IMR-90 (cell line): ENCODE measurements at regions not wholly inside any gene's neighbourhood (a gene's known extent, or its start where the extent isn't known, plus 50 kb on each side); places are given as distances from the start of the nearest gene placed in this dataset.

ENCODE experiments used
- ATAC-seq: fragments of 200-7000 bp; cut with Tn5 transposase; 2 replicates; pipeline ENCODE4 v1.9.1; 2020; ENCODE audit warnings: low read depth, mild to moderate bottlenecking, moderate library complexity
- BruUV-seq: library from RNA; stranded (reverse); fragments of 400-500 nt; replicated peaks from 2 replicates; lab custom pipeline; 2021; lab: Mats Ljungman, UMichigan
- CTCF ChIA-PET: fragments of 300-600 bp; formaldehyde crosslinking; extraction: SDS; loops from one replicate; lab custom pipeline; 2021; ENCODE audit warnings: antibody characterized with exemption; lab: Yijun Ruan, JAX
- POLR2A ChIA-PET: fragments of 300-600 bp; sonication (Branson Sonifier 250); formaldehyde crosslinking; loops from one replicate; lab custom pipeline; 2022; ENCODE audit warnings: antibody characterized with exemption; ENCODE audit not compliant: unreplicated experiment; lab: Charles Lee
- DNase-seq: peaks from one replicate; pipeline ENCODE4 v3.0.0; 2013
- H2AFZ ChIP-seq: replicated peaks from 2 replicates; pipeline ENCODE3; 2013; ENCODE audit warnings: low read length, mild to moderate bottlenecking; ENCODE audit not compliant: poor library complexity
- H2AK5ac ChIP-seq: 2 replicates; pipeline ENCODE4 v1.6.1; 2013; ENCODE audit warnings: low read depth, low read length, inconsistent platforms
- H2AK9ac ChIP-seq: replicated peaks from 2 replicates; pipeline ENCODE3; 2013; ENCODE audit warnings: mild to moderate bottlenecking, low read depth, low read length, moderate library complexity; ENCODE audit not compliant: poor library complexity
- H2BK120ac ChIP-seq: 2 replicates; pipeline ENCODE4 v1.6.1; 2013; ENCODE audit warnings: low read depth, low read length, inconsistent platforms
- H2BK15ac ChIP-seq: 3 replicates; pipeline ENCODE4 v1.6.1; 2013; ENCODE audit warnings: low read depth, low read length, inconsistent platforms
- H2BK20ac ChIP-seq: 2 replicates; pipeline ENCODE4 v1.6.1; 2013; ENCODE audit warnings: low read depth, mild to moderate bottlenecking, inconsistent platforms, low read length, moderate library complexity
- H2BK5ac ChIP-seq: 2 replicates; pipeline ENCODE4 v1.6.1; 2013; ENCODE audit warnings: mild to moderate bottlenecking, low read depth, low read length, inconsistent platforms; ENCODE audit not compliant: poor library complexity, severe bottlenecking
- H3K14ac ChIP-seq: replicated peaks from 2 replicates; pipeline ENCODE4 v1.6.1; 2013; ENCODE audit warnings: low read depth, low read length, inconsistent platforms
- H3K18ac ChIP-seq: 2 replicates; pipeline ENCODE4 v1.6.1; 2013; ENCODE audit warnings: low read depth, low read length, control low read depth
- H3K23ac ChIP-seq: 2 replicates; pipeline ENCODE4 v1.6.1; 2013; ENCODE audit warnings: low read depth, low read length, inconsistent platforms
- H3K27ac ChIP-seq: 2 replicates; pipeline ENCODE4 v1.5.1; 2013; ENCODE audit warnings: mild to moderate bottlenecking, control low read depth, low read length; ENCODE audit not compliant: insufficient read depth
- H3K27me3 ChIP-seq: 2 replicates; pipeline ENCODE4 v1.6.1; 2013; ENCODE audit warnings: low read length; ENCODE audit not compliant: control insufficient read depth, insufficient read depth
- H3K36me3 ChIP-seq: 2 replicates; pipeline ENCODE4 v1.6.1; 2013; ENCODE audit warnings: low read length, mixed read lengths; ENCODE audit not compliant: control insufficient read depth, insufficient read depth
- H3K4ac ChIP-seq: 2 replicates; pipeline ENCODE4 v1.6.1; 2013; ENCODE audit warnings: low read depth, low read length, inconsistent platforms
- H3K4me1 ChIP-seq: 2 replicates; pipeline ENCODE4 v1.6.1; 2013; ENCODE audit warnings: low read length, mixed read lengths; ENCODE audit not compliant: control insufficient read depth, insufficient read depth
- H3K4me2 ChIP-seq: 2 replicates; pipeline ENCODE4 v1.6.1; 2013; ENCODE audit warnings: low read depth, mild to moderate bottlenecking, control low read depth, low read length, moderate library complexity
- H3K4me3 ChIP-seq: 2 replicates; pipeline ENCODE4 v1.5.1; 2013; ENCODE audit warnings: low read depth, mild to moderate bottlenecking, control low read depth, low read length, moderate library complexity; ENCODE audit not compliant: insufficient read depth
- H3K56ac ChIP-seq: 2 replicates; pipeline ENCODE4 v1.6.1; 2013; ENCODE audit warnings: low read length, inconsistent platforms; ENCODE audit not compliant: insufficient read depth; ENCODE audit errors: extremely low read depth
- H3K79me1 ChIP-seq, 2 experiments: 2 replicates each; pipeline ENCODE4 v1.6.1; 2013; ENCODE audit warnings: low read length in 2 of 2, inconsistent platforms in 1 of 2, low read depth in 1 of 2
- H3K9ac ChIP-seq: 2 replicates; pipeline ENCODE4 v1.6.1; 2013; ENCODE audit warnings: low read depth, low read length, control low read depth
- H3K9me1 ChIP-seq: 2 replicates; pipeline ENCODE4 v1.6.1; 2013; ENCODE audit warnings: low read length, inconsistent platforms; ENCODE audit not compliant: insufficient read depth
- H3K9me3 ChIP-seq: 2 replicates; pipeline ENCODE4 v1.6.1; 2013; ENCODE audit warnings: low read length; ENCODE audit not compliant: control insufficient read depth, insufficient read depth
- H4K20me1 ChIP-seq: 2 replicates; pipeline ENCODE4 v1.6.1; 2013; ENCODE audit warnings: low read length, inconsistent platforms; ENCODE audit not compliant: insufficient read depth
- H4K5ac ChIP-seq: 2 replicates; pipeline ENCODE4 v1.6.1; 2013; ENCODE audit warnings: mild to moderate bottlenecking, low read depth, low read length, control low read depth
- H4K8ac ChIP-seq, 2 experiments: 2 replicates each; pipeline ENCODE4 v1.6.1; 2013; ENCODE audit warnings: low read depth in 2 of 2, low read length in 2 of 2, control low read depth in 1 of 2, inconsistent platforms in 1 of 2
- H4K91ac ChIP-seq: 2 replicates; pipeline ENCODE4 v1.6.1; 2013; ENCODE audit warnings: low read depth, low read length, inconsistent platforms; ENCODE audit not compliant: insufficient read depth
- BHLHE40 ChIP-seq: fragments of 150-350 bp; IDR thresholded peaks from 2 replicates; pipeline ENCODE4 v1.6.1; 2016; ENCODE audit warnings: mild to moderate bottlenecking, low read depth, low read length
- CEBPB ChIP-seq: IDR thresholded peaks from 2 replicates; pipeline ENCODE4 v1.6.1; 2012; ENCODE audit warnings: low read depth, low read length, improper control_type of control experiment
- CHD1 ChIP-seq: IDR thresholded peaks from 2 replicates; pipeline ENCODE4 v1.6.1; 2012; ENCODE audit warnings: low read depth, low read length, improper control_type of control experiment
- CTCF ChIP-seq: conservative IDR thresholded peaks from 2 replicates; pipeline ENCODE4 v1.5.1; 2012; ENCODE audit warnings: mild to moderate bottlenecking, low read depth, low read length, improper control_type of control experiment
- ELK1 ChIP-seq: fragments of 150-350 bp; IDR thresholded peaks from 2 replicates; pipeline ENCODE4 v1.6.1; 2016; ENCODE audit warnings: low read depth, mild to moderate bottlenecking, low read length, moderate library complexity, borderline replicate concordance
- FOS ChIP-seq: fragments of 150-350 bp; IDR thresholded peaks from 2 replicates; pipeline ENCODE4 v1.6.1; 2016; ENCODE audit warnings: low read depth, low read length
- MAFK ChIP-seq: IDR thresholded peaks from 2 replicates; pipeline ENCODE4 v1.6.1; 2012; ENCODE audit warnings: low read depth, low read length, improper control_type of control experiment
- MAZ ChIP-seq: IDR thresholded peaks from 2 replicates; pipeline ENCODE4 v1.6.1; 2012; ENCODE audit warnings: low read depth, mild to moderate bottlenecking, low read length, improper control_type of control experiment, moderate library complexity, borderline replicate concordance
- MXI1 ChIP-seq: IDR thresholded peaks from 2 replicates; pipeline ENCODE4 v1.6.1; 2012; ENCODE audit warnings: low read depth, mild to moderate bottlenecking, low read length, moderate library complexity, borderline replicate concordance
- NFE2L2 ChIP-seq: fragments of 150-350 bp; IDR thresholded peaks from 2 replicates; pipeline ENCODE4 v1.6.1; 2016; ENCODE audit warnings: low read depth, mild to moderate bottlenecking, low read length
- POLR2A ChIP-seq: IDR thresholded peaks from 2 replicates; pipeline ENCODE4 v1.6.1; 2012; ENCODE audit warnings: mild to moderate bottlenecking, low read depth, low read length
- RAD21 ChIP-seq: IDR thresholded peaks from 2 replicates; pipeline ENCODE4 v1.6.1; 2012; ENCODE audit warnings: low read length, improper control_type of control experiment
- RCOR1 ChIP-seq: IDR thresholded peaks from 2 replicates; pipeline ENCODE4 v1.6.1; 2012; ENCODE audit warnings: mild to moderate bottlenecking, low read length, improper control_type of control experiment; ENCODE audit not compliant: insufficient replicate concordance
- RFX5 ChIP-seq: IDR thresholded peaks from 2 replicates; pipeline ENCODE4 v1.8.0; 2012; ENCODE audit warnings: low read depth, mild to moderate bottlenecking, low read length, moderate library complexity
- SMC3 ChIP-seq: fragments of 150-350 bp; IDR thresholded peaks from 2 replicates; pipeline ENCODE4 v1.6.1; 2016; ENCODE audit warnings: low read depth, mild to moderate bottlenecking, antibody characterized with exemption, low read length, moderate library complexity
- WGBS, 2 experiments: methylation state at CpG; one replicate each; pipeline versions ENCODE4 v1.1.5 to v1.1.7; 2013; ENCODE audit warnings: missing lambda C conversion rate in 2 of 2; ENCODE audit not compliant: insufficient read length in 1 of 2; ENCODE audit errors: extremely low coverage in 2 of 2; 5-methylcytosine and 5-hydroxymethylcytosine counted together
- dilution Hi-C: fragments of 300-500 bp; cut with HindIII; formaldehyde crosslinking; loops from one replicate; pipeline ENCODE4 v1.14.3; 2018; ENCODE audit warnings: low sequenced_read_pairs; ENCODE audit not compliant: unreplicated experiment
- in situ Hi-C: fragments of 300-500 bp; cut with MboI; formaldehyde crosslinking; loops from 3 replicates; pipeline ENCODE4 v1.14.3; 2019; ENCODE audit warnings: low sequenced_read_pairs, inconsistent platforms, mixed read lengths
- intact Hi-C: fragments of 100-400 bp; cut with micrococcal nuclease; formaldehyde crosslinking; loops from 2 replicates; pipeline ENCODE4 v1.10.0; 2022
- TF ChIP-seq, protein P1 (sequence below): fragments of 150-350 bp; IDR thresholded peaks from 2 replicates; pipeline ENCODE4 v1.6.1; 2017; ENCODE audit warnings: mild to moderate bottlenecking, antibody characterized with exemption, low read length, low read depth

GRCh38 chr5:27275345-27275744 lies 237.0 kb upstream of the CDH9 start:
- no peaks in the 10 kb centered on the region for H3K27me3 ChIP-seq
- H3K9ac ChIP-seq: no peak overlapping the region
- H3K23ac ChIP-seq: no peak overlapping the region
- H2AFZ ChIP-seq: no peak overlapping the region
- TF ChIP-seq CTCF (no peak), SMC3 (no peak), BHLHE40 (no peak), POLR2A (no peak), FOS (no peak), RFX5 (no peak), MAZ (no peak), NFE2L2 (no peak), CEBPB (no peak), ELK1 (no peak), MAFK (no peak), RAD21 (no peak), CHD1 (no peak), RCOR1 (no peak), MXI1 (no peak)
- TF ChIP-seq, protein P1, sequence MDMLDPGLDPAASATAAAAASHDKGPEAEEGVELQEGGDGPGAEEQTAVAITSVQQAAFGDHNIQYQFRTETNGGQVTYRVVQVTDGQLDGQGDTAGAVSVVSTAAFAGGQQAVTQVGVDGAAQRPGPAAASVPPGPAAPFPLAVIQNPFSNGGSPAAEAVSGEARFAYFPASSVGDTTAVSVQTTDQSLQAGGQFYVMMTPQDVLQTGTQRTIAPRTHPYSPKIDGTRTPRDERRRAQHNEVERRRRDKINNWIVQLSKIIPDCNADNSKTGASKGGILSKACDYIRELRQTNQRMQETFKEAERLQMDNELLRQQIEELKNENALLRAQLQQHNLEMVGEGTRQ: no peak
- H2AK9ac ChIP-seq: no peak overlapping the region
- H3K9me1 ChIP-seq: no peaks in the 10 kb centered on the region
- in situ Hi-C loops (no loop called here), dilution Hi-C loops (no loop called here), intact Hi-C loops (no loop called here)
- H3K56ac ChIP-seq: no peak overlapping the region
- no peak overlapping the region for H3K27ac ChIP-seq
- H2AK5ac ChIP-seq: no peak overlapping the region
- H2BK15ac ChIP-seq: no peak overlapping the region
- BruUV-seq: no TSS peak
- no peak overlapping the region for H4K8ac ChIP-seq
- DNase-seq (no peak), ATAC-seq (no peak)
- H4K91ac ChIP-seq: no peak overlapping the region
- WGBS, 2 experiments: no CpG with 5 or more reads among the region's 3 CpGs
- no peaks in the 10 kb centered on the region for H3K4me1 ChIP-seq
- no peak overlapping the region for H2BK20ac ChIP-seq
- no peak overlapping the region for H3K14ac ChIP-seq
- H3K18ac ChIP-seq: no peak overlapping the region
- H3K4ac ChIP-seq: no peak overlapping the region
- no peak overlapping the region for H3K4me2 ChIP-seq
- POLR2A ChIA-PET: no interaction called here
- H4K5ac ChIP-seq: no peak overlapping the region
- H4K20me1 ChIP-seq: no peaks in the 10 kb centered on the region
- no peaks in the 10 kb centered on the region for H3K9me3 ChIP-seq
- H3K36me3 ChIP-seq: no peaks in the 10 kb centered on the region
- H3K79me1 ChIP-seq: no peaks in the 10 kb centered on the region
- H3K4me3 ChIP-seq: no peak overlapping the region
- no peak overlapping the region for H2BK120ac ChIP-seq
- CTCF ChIA-PET: no interaction called here
- no peak overlapping the region for H2BK5ac ChIP-seq
